Colonic mucosa (tissue), 4 donors: ENCODE measurements at regions not wholly inside any gene's neighbourhood (a gene's known extent, or its start where the extent isn't known, plus 50 kb on each side); places are given as distances from the start of the nearest gene placed in this dataset.

Source experiments
- DNase-seq: peaks from one replicate; pipeline ENCODE4 v3.0.0-alpha.2; 2020
- H3K27ac ChIP-seq: fragments of 200-600 bp; one replicate; pipeline ENCODE4 v1.8.0; 2021
- H3K27me3 ChIP-seq: fragments of 200-600 bp; one replicate; pipeline ENCODE4 v1.8.0; 2021
- H3K36me3 ChIP-seq: fragments of 200-600 bp; one replicate; pipeline ENCODE4 v1.8.0; 2021
- H3K4me1 ChIP-seq: fragments of 200-600 bp; one replicate; pipeline ENCODE4 v1.8.0; 2021; ENCODE audit warnings: mild to moderate bottlenecking
- H3K4me3 ChIP-seq: fragments of 200-600 bp; one replicate; pipeline ENCODE4 v1.8.0; 2021
- H3K9ac ChIP-seq, 2 donors: one replicate each; pipeline ENCODE4 v1.7.0; 2013; ENCODE audit warnings: control low read depth in 2 of 2, low read depth in 2 of 2, low read length in 2 of 2
- H3K9me3 ChIP-seq: fragments of 200-600 bp; one replicate; pipeline ENCODE4 v1.8.0; 2021
- intact Hi-C: fragments of 100-400 bp; cut with DNase I; formaldehyde crosslinking; loops from one replicate; pipeline ENCODE4 v1.14.1; 2022
- TF ChIP-seq, protein P1 (sequence below): fragments of 200-600 bp; IDR thresholded peaks from one replicate; pipeline ENCODE4 v1.8.0; 2022; ENCODE audit warnings: antibody characterized with exemption, mild to moderate bottlenecking
- donor health status: healthy.
- donor health status: DM: no; HTN: no; CAD: no.
- donor health status: DM: no; HTN: no; CAD: no.

DNA sequence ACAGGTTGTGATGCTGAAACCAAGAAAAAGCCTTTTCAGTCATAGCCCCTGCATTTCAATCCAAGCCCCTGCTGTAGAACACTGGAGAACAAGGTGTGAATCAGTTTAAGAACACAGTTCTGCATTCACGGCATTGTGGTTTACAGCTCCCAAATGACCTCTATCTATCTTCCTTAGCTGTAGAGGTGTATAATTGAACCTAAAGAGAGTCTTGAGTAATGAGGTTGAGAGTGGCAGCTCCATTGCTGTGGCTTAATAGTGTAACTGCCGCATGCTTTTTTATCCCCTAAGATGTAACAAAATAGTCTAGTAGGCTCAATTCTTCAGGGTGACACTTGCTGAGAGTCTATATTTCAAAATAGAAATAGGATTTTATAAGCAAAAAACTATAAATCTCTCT is 121.3 kb upstream of the EPHA4 start:
- Histone ChIP-seq H3K9ac (no peak overlapping the region), H3K9me3 (no peaks in the 10 kb centered on the region)
- intact Hi-C loops, result no loop called here

GRCh38 chr2:221691571-221691970 is 119.5 kb upstream of the EPHA4 start:
- H3K4me1 ChIP-seq, result no peaks in the 10 kb centered on the region
- no peak for DNase-seq
- H3K27ac ChIP-seq, result no peak overlapping the region
- H3K9ac ChIP-seq, result no peak overlapping the region
- no peaks in the 10 kb centered on the region for H3K36me3 ChIP-seq
- TF ChIP-seq, protein P1, sequence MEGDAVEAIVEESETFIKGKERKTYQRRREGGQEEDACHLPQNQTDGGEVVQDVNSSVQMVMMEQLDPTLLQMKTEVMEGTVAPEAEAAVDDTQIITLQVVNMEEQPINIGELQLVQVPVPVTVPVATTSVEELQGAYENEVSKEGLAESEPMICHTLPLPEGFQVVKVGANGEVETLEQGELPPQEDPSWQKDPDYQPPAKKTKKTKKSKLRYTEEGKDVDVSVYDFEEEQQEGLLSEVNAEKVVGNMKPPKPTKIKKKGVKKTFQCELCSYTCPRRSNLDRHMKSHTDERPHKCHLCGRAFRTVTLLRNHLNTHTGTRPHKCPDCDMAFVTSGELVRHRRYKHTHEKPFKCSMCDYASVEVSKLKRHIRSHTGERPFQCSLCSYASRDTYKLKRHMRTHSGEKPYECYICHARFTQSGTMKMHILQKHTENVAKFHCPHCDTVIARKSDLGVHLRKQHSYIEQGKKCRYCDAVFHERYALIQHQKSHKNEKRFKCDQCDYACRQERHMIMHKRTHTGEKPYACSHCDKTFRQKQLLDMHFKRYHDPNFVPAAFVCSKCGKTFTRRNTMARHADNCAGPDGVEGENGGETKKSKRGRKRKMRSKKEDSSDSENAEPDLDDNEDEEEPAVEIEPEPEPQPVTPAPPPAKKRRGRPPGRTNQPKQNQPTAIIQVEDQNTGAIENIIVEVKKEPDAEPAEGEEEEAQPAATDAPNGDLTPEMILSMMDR, result no peak
- no peaks in the 10 kb centered on the region for H3K9me3 ChIP-seq
- intact Hi-C loops, result no loop called here
- H3K27me3 ChIP-seq, result no peaks in the 10 kb centered on the region
- no peak overlapping the region for H3K4me3 ChIP-seq

More for the DNA sequence above, 121.3 kb upstream of the EPHA4 start:
- TF ChIP-seq, protein P1, result no peak
- Histone ChIP-seq H3K4me3 (no peak overlapping the region), H3K27me3 (no peaks in the 10 kb centered on the region), H3K4me1 (no peaks in the 10 kb centered on the region), H3K27ac (no peak overlapping the region), H3K36me3 (no peaks in the 10 kb centered on the region)
- no peak for DNase-seq

GRCh38 chr2:221689140-221689539 is 117.0 kb upstream of the EPHA4 start:
- no peak overlapping the region for H3K9ac ChIP-seq
- no peak overlapping the region for H3K27ac ChIP-seq
- H3K4me1 ChIP-seq, result no peaks in the 10 kb centered on the region
- no peaks in the 10 kb centered on the region for H3K27me3 ChIP-seq
- no peaks in the 10 kb centered on the region for H3K36me3 ChIP-seq
- H3K9me3 ChIP-seq, result no peaks in the 10 kb centered on the region
- H3K4me3 ChIP-seq, result no peak overlapping the region
- DNase-seq, result no peak
- intact Hi-C loops, result no loop called here
- TF ChIP-seq, protein P1, result no peak

DNA sequence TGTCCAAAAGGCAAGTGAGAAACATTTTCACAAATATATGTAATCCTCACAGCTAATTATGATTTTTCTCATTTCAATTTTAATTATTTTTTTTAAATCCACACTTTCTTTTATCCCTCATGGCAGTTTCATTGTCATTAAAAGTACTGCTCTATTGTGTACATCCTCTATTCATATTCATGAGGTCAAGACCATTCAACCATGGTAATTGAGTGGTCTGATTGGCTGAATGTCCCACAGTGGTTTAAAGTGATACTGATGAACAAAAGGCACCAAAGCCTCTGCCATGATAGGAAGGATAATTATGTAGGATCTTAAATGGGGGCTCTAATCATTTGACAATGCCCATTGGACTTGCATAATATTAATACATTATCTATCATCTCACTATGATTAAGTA is 108.4 kb upstream of the EPHA4 start:
- intact Hi-C loops, result no loop called here
- TF ChIP-seq, protein P1, result no peak
- Histone ChIP-seq H3K4me3 (no peak overlapping the region), H3K27ac (no peak overlapping the region), H3K27me3 (no peaks in the 10 kb centered on the region), H3K36me3 (no peaks in the 10 kb centered on the region), H3K9me3 (no peaks in the 10 kb centered on the region), H3K4me1 (no peaks in the 10 kb centered on the region), H3K9ac (no peak overlapping the region)
- DNase-seq, result no peak

GRCh38 chr2:221677688-221678087 is 105.6 kb upstream of the EPHA4 start:
- Histone ChIP-seq H3K9ac (no peak overlapping the region), H3K4me3 (no peak overlapping the region), H3K9me3 (no peaks in the 10 kb centered on the region), H3K27me3 (no peaks in the 10 kb centered on the region), H3K27ac (no peak overlapping the region), H3K36me3 (no peaks in the 10 kb centered on the region), H3K4me1 (no peaks in the 10 kb centered on the region)
- no peak for DNase-seq
- TF ChIP-seq, protein P1, result no peak
- intact Hi-C loops, result no loop called here
